ENCODE measurements at regions not wholly inside any gene's neighbourhood (a gene's known extent, or its start where the extent isn't known, plus 50 kb on each side); places are given as distances from the start of the nearest gene placed in this dataset.

DNA sequence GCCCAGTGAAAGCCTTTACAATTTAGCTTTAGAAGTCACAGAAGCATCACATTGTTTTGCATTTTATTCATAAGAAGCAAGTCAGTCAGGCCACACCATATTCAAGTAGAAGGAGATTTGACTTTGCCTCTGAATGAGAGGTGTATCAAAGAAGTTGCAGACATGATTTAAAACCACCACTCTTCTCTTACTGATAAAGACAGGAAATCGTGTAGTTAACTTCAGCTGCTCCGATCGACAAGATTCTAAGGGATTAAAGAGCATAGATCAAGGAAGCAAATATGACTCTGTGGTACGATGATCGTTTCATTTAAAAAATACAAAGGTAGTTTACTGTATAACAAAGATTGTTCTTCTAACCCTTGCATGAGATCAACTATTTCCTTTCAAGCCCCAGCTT lies 328.0 kb upstream of the PPP1R2C start:
- TF ChIP-seq, protein P1, sequence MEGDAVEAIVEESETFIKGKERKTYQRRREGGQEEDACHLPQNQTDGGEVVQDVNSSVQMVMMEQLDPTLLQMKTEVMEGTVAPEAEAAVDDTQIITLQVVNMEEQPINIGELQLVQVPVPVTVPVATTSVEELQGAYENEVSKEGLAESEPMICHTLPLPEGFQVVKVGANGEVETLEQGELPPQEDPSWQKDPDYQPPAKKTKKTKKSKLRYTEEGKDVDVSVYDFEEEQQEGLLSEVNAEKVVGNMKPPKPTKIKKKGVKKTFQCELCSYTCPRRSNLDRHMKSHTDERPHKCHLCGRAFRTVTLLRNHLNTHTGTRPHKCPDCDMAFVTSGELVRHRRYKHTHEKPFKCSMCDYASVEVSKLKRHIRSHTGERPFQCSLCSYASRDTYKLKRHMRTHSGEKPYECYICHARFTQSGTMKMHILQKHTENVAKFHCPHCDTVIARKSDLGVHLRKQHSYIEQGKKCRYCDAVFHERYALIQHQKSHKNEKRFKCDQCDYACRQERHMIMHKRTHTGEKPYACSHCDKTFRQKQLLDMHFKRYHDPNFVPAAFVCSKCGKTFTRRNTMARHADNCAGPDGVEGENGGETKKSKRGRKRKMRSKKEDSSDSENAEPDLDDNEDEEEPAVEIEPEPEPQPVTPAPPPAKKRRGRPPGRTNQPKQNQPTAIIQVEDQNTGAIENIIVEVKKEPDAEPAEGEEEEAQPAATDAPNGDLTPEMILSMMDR (conservative IDR thresholded peaks at IDR 0.05; ENCODE audit: low read depth in 2 of 2) = no peak
- TF ChIP-seq EZH2 (IDR thresholded peaks at IDR 0.05; ENCODE audit: low read depth, unreplicated experiment) (no peak), JUNB (IDR thresholded peaks at IDR 0.05; ENCODE audit: unreplicated experiment) (no peak), CREB1 (CRISPR knock-in tag; IDR thresholded peaks at IDR 0.05; ENCODE audit: low read depth) (no peak), POLR2AphosphoS5 (IDR thresholded peaks at IDR 0.05; ENCODE audit: low read depth) (no peak), EZH2phosphoT487 (IDR thresholded peaks at IDR 0.05; ENCODE audit: unreplicated experiment) (no peak), STAT1 (IDR thresholded peaks at IDR 0.05; ENCODE audit: unreplicated experiment) (no peak)
- TF ChIP-seq, protein P2, sequence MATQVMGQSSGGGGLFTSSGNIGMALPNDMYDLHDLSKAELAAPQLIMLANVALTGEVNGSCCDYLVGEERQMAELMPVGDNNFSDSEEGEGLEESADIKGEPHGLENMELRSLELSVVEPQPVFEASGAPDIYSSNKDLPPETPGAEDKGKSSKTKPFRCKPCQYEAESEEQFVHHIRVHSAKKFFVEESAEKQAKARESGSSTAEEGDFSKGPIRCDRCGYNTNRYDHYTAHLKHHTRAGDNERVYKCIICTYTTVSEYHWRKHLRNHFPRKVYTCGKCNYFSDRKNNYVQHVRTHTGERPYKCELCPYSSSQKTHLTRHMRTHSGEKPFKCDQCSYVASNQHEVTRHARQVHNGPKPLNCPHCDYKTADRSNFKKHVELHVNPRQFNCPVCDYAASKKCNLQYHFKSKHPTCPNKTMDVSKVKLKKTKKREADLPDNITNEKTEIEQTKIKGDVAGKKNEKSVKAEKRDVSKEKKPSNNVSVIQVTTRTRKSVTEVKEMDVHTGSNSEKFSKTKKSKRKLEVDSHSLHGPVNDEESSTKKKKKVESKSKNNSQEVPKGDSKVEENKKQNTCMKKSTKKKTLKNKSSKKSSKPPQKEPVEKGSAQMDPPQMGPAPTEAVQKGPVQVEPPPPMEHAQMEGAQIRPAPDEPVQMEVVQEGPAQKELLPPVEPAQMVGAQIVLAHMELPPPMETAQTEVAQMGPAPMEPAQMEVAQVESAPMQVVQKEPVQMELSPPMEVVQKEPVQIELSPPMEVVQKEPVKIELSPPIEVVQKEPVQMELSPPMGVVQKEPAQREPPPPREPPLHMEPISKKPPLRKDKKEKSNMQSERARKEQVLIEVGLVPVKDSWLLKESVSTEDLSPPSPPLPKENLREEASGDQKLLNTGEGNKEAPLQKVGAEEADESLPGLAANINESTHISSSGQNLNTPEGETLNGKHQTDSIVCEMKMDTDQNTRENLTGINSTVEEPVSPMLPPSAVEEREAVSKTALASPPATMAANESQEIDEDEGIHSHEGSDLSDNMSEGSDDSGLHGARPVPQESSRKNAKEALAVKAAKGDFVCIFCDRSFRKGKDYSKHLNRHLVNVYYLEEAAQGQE (IDR thresholded peaks at IDR 0.05; ENCODE audit: unreplicated experiment) = no peak

All from GM23338 (cell line).